Psoas muscle (tissue), 7 donors: ENCODE measurements at regions not wholly inside any gene's neighbourhood (a gene's known extent, or its start where the extent isn't known, plus 50 kb on each side); places are given as distances from the start of the nearest gene placed in this dataset.

Experiments
- ATAC-seq, 4 donors: fragments of 200-7000 bp; cut with Tn5 transposase; one replicate each; pipeline ENCODE4 v1.9.1; 2020; ENCODE audit warnings: moderate library complexity in 3 of 4, mild to moderate bottlenecking in 2 of 4
- DNase-seq, 2 donors: peaks; one replicate each; pipeline ENCODE4 v3.0.0-alpha.2; 2020
- H3K27ac ChIP-seq: fragments of 200-600 bp; one replicate; pipeline ENCODE4 v1.8.0; 2022
- H3K27me3 ChIP-seq, 3 donors: fragments of 200-600 bp in 1 of 3; one replicate each; pipeline versions ENCODE4 v1.6.1 to v1.8.0; 2013 to 2022; ENCODE audit warnings: low read length in 2 of 3, mild to moderate bottlenecking in 2 of 3, moderate library complexity in 1 of 3; ENCODE audit not compliant: insufficient read depth in 3 of 3
- H3K36me3 ChIP-seq, 2 donors: fragments of 200-600 bp in 1 of 2; one replicate each; pipeline versions ENCODE4 v1.6.1 to v1.8.0; 2013 to 2022; ENCODE audit warnings: low read depth in 1 of 2, mild to moderate bottlenecking in 1 of 2, moderate library complexity in 1 of 2; ENCODE audit not compliant: insufficient read depth in 1 of 2
- H3K4me1 ChIP-seq: fragments of 200-600 bp; one replicate; pipeline ENCODE4 v1.8.0; 2022
- H3K4me3 ChIP-seq: fragments of 200-600 bp; one replicate; pipeline ENCODE4 v1.8.0; 2022; ENCODE audit warnings: mild to moderate bottlenecking
- H3K9me3 ChIP-seq: fragments of 200-600 bp; one replicate; pipeline ENCODE4 v1.8.0; 2022
- whole genome bisulfite sequencing, 3 donors: extraction: QIAGEN DNeasy Blood & Tissue Kit; methylation state at CpG; one replicate each; pipeline versions ENCODE4 v1.1.6 to v1.1.7; 2013; 5-methylcytosine and 5-hydroxymethylcytosine counted together
- intact Hi-C, 2 donors: fragments of 100-400 bp; cut with DNase I; formaldehyde crosslinking; loops; one replicate each; pipeline versions ENCODE4 v1.11.0 to v1.14.2; 2022
- TF ChIP-seq, protein P1 (sequence below): fragments of 200-600 bp; IDR thresholded peaks from one replicate; pipeline ENCODE4 v1.8.0; 2022; ENCODE audit warnings: antibody characterized with exemption
- donor health status: healthy with polysubstance abuse.
- donor health status: DM: no; HTN: no; CAD: no; lungs with moderate emphysema.
- donor health status: Bipolar disorder and iron deficiency.
- donor health status: healthy.
- donor health status: DM: yes; HTN: yes; CAD: no.
- donor health status: DM: no; HTN: no; CAD: no.
- donor health status: DM: yes; HTN: yes; CAD: no.

DNA sequence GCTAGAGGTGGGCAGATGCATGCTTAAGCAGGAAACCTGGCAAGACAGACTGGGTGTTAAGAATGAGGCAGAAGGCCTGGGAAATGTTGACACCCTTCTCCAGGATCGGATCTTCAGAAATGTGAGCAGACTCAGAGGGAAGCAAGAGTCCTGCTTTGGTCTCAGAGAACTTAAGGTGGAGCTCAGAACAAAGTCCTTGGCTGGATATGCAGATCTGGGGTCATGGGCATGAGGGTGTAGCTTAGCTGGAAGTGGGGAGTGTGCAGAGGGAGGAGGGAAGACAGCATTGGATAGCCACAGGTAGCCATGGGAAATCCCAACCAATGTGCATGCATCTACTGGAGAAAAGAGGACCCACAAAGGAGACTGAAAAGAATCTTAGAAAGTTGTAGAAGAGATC, 58.6 kb upstream of the CDON start:
- no peaks in the 10 kb centered on the region for H3K9me3 ChIP-seq
- intact Hi-C loops: no loop called here
- peaks cover 1% of the 10 kb centered on the region for H3K4me1 ChIP-seq
- TF ChIP-seq, protein P1, sequence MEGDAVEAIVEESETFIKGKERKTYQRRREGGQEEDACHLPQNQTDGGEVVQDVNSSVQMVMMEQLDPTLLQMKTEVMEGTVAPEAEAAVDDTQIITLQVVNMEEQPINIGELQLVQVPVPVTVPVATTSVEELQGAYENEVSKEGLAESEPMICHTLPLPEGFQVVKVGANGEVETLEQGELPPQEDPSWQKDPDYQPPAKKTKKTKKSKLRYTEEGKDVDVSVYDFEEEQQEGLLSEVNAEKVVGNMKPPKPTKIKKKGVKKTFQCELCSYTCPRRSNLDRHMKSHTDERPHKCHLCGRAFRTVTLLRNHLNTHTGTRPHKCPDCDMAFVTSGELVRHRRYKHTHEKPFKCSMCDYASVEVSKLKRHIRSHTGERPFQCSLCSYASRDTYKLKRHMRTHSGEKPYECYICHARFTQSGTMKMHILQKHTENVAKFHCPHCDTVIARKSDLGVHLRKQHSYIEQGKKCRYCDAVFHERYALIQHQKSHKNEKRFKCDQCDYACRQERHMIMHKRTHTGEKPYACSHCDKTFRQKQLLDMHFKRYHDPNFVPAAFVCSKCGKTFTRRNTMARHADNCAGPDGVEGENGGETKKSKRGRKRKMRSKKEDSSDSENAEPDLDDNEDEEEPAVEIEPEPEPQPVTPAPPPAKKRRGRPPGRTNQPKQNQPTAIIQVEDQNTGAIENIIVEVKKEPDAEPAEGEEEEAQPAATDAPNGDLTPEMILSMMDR: no peak
- H3K36me3 ChIP-seq: no peaks in the 10 kb centered on the region
- H3K4me3 ChIP-seq: no peak overlapping the region
- H3K27me3 ChIP-seq: peaks cover 0 to 1% (median 0%) of the 10 kb centered on the region in 3 donors
- no peak overlapping the region for H3K27ac ChIP-seq
- ATAC-seq: no peak
- no peak for DNase-seq
- WGBS, 3 donors: 83 to 96% (median 95%) methylated on average over 1 of the region's 1 CpG

DNA sequence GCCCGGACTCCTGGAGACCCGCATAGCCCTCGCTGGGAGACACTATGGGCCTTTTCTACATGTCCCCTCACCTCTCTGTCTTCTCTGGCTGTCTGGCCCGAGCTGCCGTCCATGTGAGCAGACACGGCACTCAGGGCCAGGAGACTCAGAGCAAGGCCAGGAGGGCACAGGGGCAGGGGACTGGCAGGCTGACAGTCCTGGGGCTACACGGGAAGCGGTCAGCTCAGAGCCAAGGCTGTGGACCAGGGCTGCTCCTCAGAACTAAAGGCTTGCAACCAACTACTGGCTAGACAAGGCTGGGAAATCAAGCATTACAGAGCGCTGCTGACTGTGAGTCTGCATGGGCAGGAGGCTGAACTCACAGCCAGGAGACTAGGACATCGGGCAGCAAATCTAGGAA, 56.1 kb upstream of the CDON start:
- 74 to 80% (median 77%) methylated on average over 10 of the region's 10 CpGs for WGBS, 3 donors

DNA sequence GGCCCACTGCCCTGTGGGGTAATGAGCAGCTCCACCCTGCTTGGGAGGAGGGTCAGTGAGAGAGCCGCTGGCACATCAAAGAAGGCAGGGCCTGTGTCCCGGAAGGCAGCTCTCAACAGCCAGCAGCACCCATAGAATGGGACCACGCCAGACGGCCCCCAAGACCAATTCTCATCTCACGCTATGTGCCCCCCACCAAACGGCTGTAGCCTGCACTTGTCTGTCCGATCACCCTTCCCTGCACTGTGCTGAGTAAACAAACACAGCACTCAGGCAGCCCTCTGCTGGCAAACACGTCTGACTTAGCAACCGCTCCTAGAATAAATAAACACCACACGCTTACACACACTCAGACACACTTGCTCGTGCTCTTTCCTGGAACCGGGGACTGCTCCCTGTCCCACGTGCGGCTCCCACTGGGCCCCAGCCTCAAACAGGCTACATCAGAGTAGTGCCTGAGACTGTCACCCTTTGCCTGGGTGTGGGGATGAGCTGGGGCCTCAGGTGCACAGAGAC, 53.2 kb upstream of the CDON start:
- H3K27me3 ChIP-seq: peaks cover 0 to 1% (median 0%) of the 10 kb centered on the region in 3 donors
- peak; percentile 61 to 71 for DNase-seq
- TF ChIP-seq, protein P1: peak; percentile 15
- no peaks in the 10 kb centered on the region for H3K9me3 ChIP-seq
- H3K27ac ChIP-seq: peak overlapping the region; percentile 65
- no peak overlapping the region for H3K4me3 ChIP-seq
- peak; percentile 62 to 73 (median 68) for ATAC-seq
- WGBS, 3 donors: 17 to 24% (median 19%) methylated on average over 14 of the region's 14 CpGs
- intact Hi-C loops: loop anchor here in 1 of 2 donors (10.0 kb wide), 1 partner anchor 171 kb away; the partner anchor contains the start of gene VSIG10L2
- no peaks in the 10 kb centered on the region for H3K36me3 ChIP-seq
- H3K4me1 ChIP-seq: peaks cover 32% of the 10 kb centered on the region

More for the DNA sequence above, 56.1 kb upstream of the CDON start:
- intact Hi-C loops: loop anchor here in 1 of 2 donors (10.0 kb wide), 1 partner anchor 174 kb away; the partner anchor contains the start of gene VSIG10L2
- Histone ChIP-seq H3K9me3 (no peaks in the 10 kb centered on the region), H3K4me3 (no peak overlapping the region), H3K27me3 (peaks cover 0 to 1% (median 0%) of the 10 kb centered on the region in 3 donors), H3K36me3 (no peaks in the 10 kb centered on the region), H3K27ac (no peak overlapping the region), H3K4me1 (peaks cover 25% of the 10 kb centered on the region)
- no peak for ATAC-seq
- TF ChIP-seq, protein P1: no peak
- DNase-seq: no peak

DNA sequence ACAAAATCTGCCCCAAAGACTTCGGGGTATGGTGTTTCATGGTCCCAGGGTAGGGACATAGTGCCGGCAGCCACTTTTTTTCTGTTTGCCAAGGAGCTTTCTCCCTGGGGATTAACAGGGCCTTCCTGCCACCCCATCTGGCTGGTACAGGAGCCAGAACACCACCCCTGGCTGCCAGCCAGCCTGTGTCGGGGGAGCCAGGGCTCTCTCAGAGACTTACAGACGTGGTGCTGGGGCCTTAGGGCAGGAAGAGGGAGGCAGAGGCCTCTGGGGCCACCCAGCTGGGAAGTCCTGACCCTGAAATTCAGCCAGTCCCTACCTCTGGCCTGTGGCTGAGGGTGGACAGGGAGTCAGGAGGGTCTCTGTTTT, 52.4 kb upstream of the CDON start:
- ATAC-seq (peak; percentile 31 to 72 (median 52)), DNase-seq (peak; percentile 57 to 87)
- no peaks in the 10 kb centered on the region for H3K9me3 ChIP-seq
- 12 to 23% (median 13%) methylated on average over 4 of the region's 4 CpGs for WGBS, 3 donors
- no peaks in the 10 kb centered on the region for H3K36me3 ChIP-seq
- peaks cover 0 to 1% (median 0%) of the 10 kb centered on the region in 3 donors for H3K27me3 ChIP-seq
- TF ChIP-seq, protein P1: no peak
- no peak overlapping the region for H3K4me3 ChIP-seq
- H3K27ac ChIP-seq: peak overlapping the region; percentile 65
- H3K4me1 ChIP-seq: peaks cover 32% of the 10 kb centered on the region
- intact Hi-C loops: loop anchor here in 1 of 2 donors (10.0 kb wide), 1 partner anchor 170 kb away; the partner anchor contains the start of gene VSIG10L2
